Body of pancreas (tissue), 4 donors: ENCODE measurements at regions not wholly inside any gene's neighbourhood (a gene's known extent, or its start where the extent isn't known, plus 50 kb on each side); places are given as distances from the start of the nearest gene placed in this dataset.

Source experiments
- POLR2A ChIP-seq, 3 donors: fragments of 450-650 bp; IDR thresholded peaks; one replicate each; pipeline ENCODE4 v1.6.1; 2016; ENCODE audit warnings: antibody characterized with exemption in 3 of 3, mild to moderate bottlenecking in 2 of 3
- TF ChIP-seq, protein P1 (sequence below), 7 experiments: fragments of 450-650 bp in 4 of 7; fragments of 200-600 bp in 3 of 7; sonication (generic) in 3 of 7; IDR thresholded peaks; one replicate each; pipeline ENCODE4 v1.5.1; 2016 to 2019; ENCODE audit warnings: antibody characterized with exemption in 7 of 7

DNA sequence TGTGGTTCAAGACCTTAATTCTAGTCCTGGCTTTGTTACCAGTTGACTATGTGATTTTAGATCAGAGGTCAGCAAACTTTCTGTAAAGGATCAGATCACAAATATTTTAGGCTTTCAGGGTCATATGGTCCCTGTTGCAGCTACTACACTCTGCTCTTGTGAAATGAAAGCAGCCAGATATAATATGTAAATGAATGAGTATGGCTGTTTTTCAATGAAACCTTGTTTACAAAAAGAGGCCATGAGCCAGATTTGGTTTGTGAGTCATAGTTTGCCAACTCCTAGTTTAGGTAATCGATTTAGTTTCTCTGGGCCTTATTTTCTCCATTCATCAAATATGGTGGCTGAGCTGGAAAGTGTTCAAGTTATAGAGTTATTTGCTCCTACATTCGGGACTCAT, 346.7 kb downstream of the NUF2 start:
- TF ChIP-seq, protein P1, sequence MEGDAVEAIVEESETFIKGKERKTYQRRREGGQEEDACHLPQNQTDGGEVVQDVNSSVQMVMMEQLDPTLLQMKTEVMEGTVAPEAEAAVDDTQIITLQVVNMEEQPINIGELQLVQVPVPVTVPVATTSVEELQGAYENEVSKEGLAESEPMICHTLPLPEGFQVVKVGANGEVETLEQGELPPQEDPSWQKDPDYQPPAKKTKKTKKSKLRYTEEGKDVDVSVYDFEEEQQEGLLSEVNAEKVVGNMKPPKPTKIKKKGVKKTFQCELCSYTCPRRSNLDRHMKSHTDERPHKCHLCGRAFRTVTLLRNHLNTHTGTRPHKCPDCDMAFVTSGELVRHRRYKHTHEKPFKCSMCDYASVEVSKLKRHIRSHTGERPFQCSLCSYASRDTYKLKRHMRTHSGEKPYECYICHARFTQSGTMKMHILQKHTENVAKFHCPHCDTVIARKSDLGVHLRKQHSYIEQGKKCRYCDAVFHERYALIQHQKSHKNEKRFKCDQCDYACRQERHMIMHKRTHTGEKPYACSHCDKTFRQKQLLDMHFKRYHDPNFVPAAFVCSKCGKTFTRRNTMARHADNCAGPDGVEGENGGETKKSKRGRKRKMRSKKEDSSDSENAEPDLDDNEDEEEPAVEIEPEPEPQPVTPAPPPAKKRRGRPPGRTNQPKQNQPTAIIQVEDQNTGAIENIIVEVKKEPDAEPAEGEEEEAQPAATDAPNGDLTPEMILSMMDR (IDR thresholded peaks at IDR 0.05) = no peak
- no peak for TF ChIP-seq POLR2A (IDR thresholded peaks at IDR 0.05)
